ENCODE measurements at regions not wholly inside any gene's neighbourhood (a gene's known extent, or its start where the extent isn't known, plus 50 kb on each side); places are given as distances from the start of the nearest gene placed in this dataset.

- no peak for DNase-seq (ENCODE audit: low read depth)
These were observed 86.7 kb upstream of the HDAC9 start for GRCh38 chr7:18408868-18409267.

GRCh38 chr7:18413447-18413846, 82.1 kb upstream of the HDAC9 start:
- DNase-seq (ENCODE audit: low read depth): no peak

GRCh38 chr7:18414885-18415284, 80.7 kb upstream of the HDAC9 start:
- no peak for DNase-seq (ENCODE audit: low read depth)

GRCh38 chr7:18416988-18417387, 78.6 kb upstream of the HDAC9 start:
- DNase-seq (ENCODE audit: low read depth): no peak

- DNase-seq (ENCODE audit: low read depth): no peak
These were observed 76.1 kb upstream of the HDAC9 start for GRCh38 chr7:18419456-18419855.

GRCh38 chr7:18420108-18420507, 75.4 kb upstream of the HDAC9 start:
- DNase-seq (ENCODE audit: low read depth): no peak

GRCh38 chr7:18420748-18421147, 74.8 kb upstream of the HDAC9 start:
- no peak for DNase-seq (ENCODE audit: low read depth)

GRCh38 chr7:18421297-18422002, 74.1 kb upstream of the HDAC9 start:
- peak; percentile 38 for DNase-seq (ENCODE audit: low read depth)

- no peak for DNase-seq (ENCODE audit: low read depth)
These were observed 70.3 kb upstream of the HDAC9 start for GRCh38 chr7:18425227-18425626.

GRCh38 chr7:18425838-18426445, 69.6 kb upstream of the HDAC9 start:
- peak; percentile 35 for DNase-seq (ENCODE audit: low read depth)

- peak; percentile 26 for DNase-seq (ENCODE audit: low read depth)
These were observed 68.9 kb upstream of the HDAC9 start for GRCh38 chr7:18426564-18427226.

GRCh38 chr7:18429547-18429946, 66.0 kb upstream of the HDAC9 start:
- no peak for DNase-seq (ENCODE audit: low read depth)

- DNase-seq (ENCODE audit: low read depth): no peak
These were observed 64.7 kb upstream of the HDAC9 start for GRCh38 chr7:18430810-18431209.

GRCh38 chr7:18434171-18434570, 61.4 kb upstream of the HDAC9 start:
- DNase-seq (ENCODE audit: low read depth): no peak

- no peak for DNase-seq (ENCODE audit: low read depth)
These were observed 58.4 kb upstream of the HDAC9 start for GRCh38 chr7:18437101-18437500.

GRCh38 chr7:18440934-18441333, 54.6 kb upstream of the HDAC9 start:
- no peak for DNase-seq (ENCODE audit: low read depth)

GRCh38 chr7:18444826-18445225, 50.7 kb upstream of the HDAC9 start:
- no peak for DNase-seq (ENCODE audit: low read depth)

GRCh38 chr7:18445483-18445882, 50.1 kb upstream of the HDAC9 start:
- no peak for DNase-seq (ENCODE audit: low read depth)

Data from Daoy (cell line).